ENCODE measurements at regions not wholly inside any gene's neighbourhood (a gene's known extent, or its start where the extent isn't known, plus 50 kb on each side); places are given as distances from the start of the nearest gene placed in this dataset. TPM values are rescaled to one million over a fixed set of nuclear protein-coding genes. Genes with fewer than 3 reads are reported as not detected.

Small RNA genes in the stretch of these regions (microRNA-seq; reads per million reads assigned to microRNA genes)
- not detected for gene MIR5701-1

Small RNA genes in the stretch of these regions (small RNA-seq; reads per million reads assigned to genes)
- gene IGHD1OR15-1B (0 reads per million in 2 donors), gene IGHD2OR15-2B (0 reads per million in 2 donors), gene IGHD3OR15-3B (0 reads per million in 2 donors), gene IGHD4OR15-4B (0 reads per million in 2 donors), gene IGHD5OR15-5B (0 reads per million in 2 donors), gene MIR5701-1 (0 reads per million in 2 donors), gene RN7SL400P (0 reads per million in 2 donors)
